ENCODE measurements at regions not wholly inside any gene's neighbourhood (a gene's known extent, or its start where the extent isn't known, plus 50 kb on each side); places are given as distances from the start of the nearest gene placed in this dataset.

GRCh38 chrY:19180824-19181223 is 407.3 kb upstream of the HSFY2 start:
- TF ChIP-seq CTCF (IDR thresholded peaks at IDR 0.05; ENCODE audit: unreplicated experiment), result no peak

GRCh38 chrY:19168202-19168565 is 394.6 kb upstream of the HSFY2 start:
- H3K36me3 Mint-ChIP-seq (ENCODE audit: low read depth, unreplicated experiment), result no peaks in the 10 kb centered on the region
- DNase-seq (ENCODE audit: low spot score), result no peak
- no peak for TF ChIP-seq CTCF (IDR thresholded peaks at IDR 0.05; ENCODE audit: unreplicated experiment)
- H3K4me1 Mint-ChIP-seq (ENCODE audit: unreplicated experiment), result no peaks in the 10 kb centered on the region
- no peak overlapping the region for H3K4me3 Mint-ChIP-seq (ENCODE audit: unreplicated experiment)
- H3K27ac Mint-ChIP-seq (ENCODE audit: unreplicated experiment), result no peak overlapping the region
- H3K27me3 Mint-ChIP-seq (ENCODE audit: unreplicated experiment), result no peaks in the 10 kb centered on the region
- H3K9me3 Mint-ChIP-seq (ENCODE audit: unreplicated experiment), result no peaks in the 10 kb centered on the region

More at GRCh38 chrY:19180824-19181223, 407.3 kb upstream of the HSFY2 start:
- DNase-seq (ENCODE audit: low spot score), result no peak
- H3K4me3 Mint-ChIP-seq (ENCODE audit: unreplicated experiment), result no peak overlapping the region
- no peaks in the 10 kb centered on the region for H3K27me3 Mint-ChIP-seq (ENCODE audit: unreplicated experiment)
- H3K36me3 Mint-ChIP-seq (ENCODE audit: low read depth, unreplicated experiment), result no peaks in the 10 kb centered on the region
- H3K9me3 Mint-ChIP-seq (ENCODE audit: unreplicated experiment), result no peaks in the 10 kb centered on the region
- no peak overlapping the region for H3K27ac Mint-ChIP-seq (ENCODE audit: unreplicated experiment)
- no peaks in the 10 kb centered on the region for H3K4me1 Mint-ChIP-seq (ENCODE audit: unreplicated experiment)

- Mint-ChIP-seq H3K27me3 (ENCODE audit: unreplicated experiment) (no peaks in the 10 kb centered on the region), H3K4me1 (ENCODE audit: unreplicated experiment) (no peaks in the 10 kb centered on the region)
Observed at GRCh38 chrY:19167319-19168201, 394.0 kb upstream of the HSFY2 start.

GRCh38 chrY:19148783-19149182 is 375.2 kb upstream of the HSFY2 start:
- H3K27me3 Mint-ChIP-seq (ENCODE audit: unreplicated experiment), result no peaks in the 10 kb centered on the region
- DNase-seq (ENCODE audit: low spot score), result no peak
- no peak overlapping the region for H3K27ac Mint-ChIP-seq (ENCODE audit: unreplicated experiment)
- no peak overlapping the region for H3K4me3 Mint-ChIP-seq (ENCODE audit: unreplicated experiment)
- no peaks in the 10 kb centered on the region for H3K36me3 Mint-ChIP-seq (ENCODE audit: low read depth, unreplicated experiment)
- no peak for TF ChIP-seq CTCF (IDR thresholded peaks at IDR 0.05; ENCODE audit: unreplicated experiment)
- no peaks in the 10 kb centered on the region for H3K9me3 Mint-ChIP-seq (ENCODE audit: unreplicated experiment)
- H3K4me1 Mint-ChIP-seq (ENCODE audit: unreplicated experiment), result no peaks in the 10 kb centered on the region

More at GRCh38 chrY:19167319-19168201, 394.0 kb upstream of the HSFY2 start:
- no peak for DNase-seq (ENCODE audit: low spot score)
- TF ChIP-seq CTCF (IDR thresholded peaks at IDR 0.05; ENCODE audit: unreplicated experiment), result no peak
- Mint-ChIP-seq H3K9me3 (ENCODE audit: unreplicated experiment) (no peaks in the 10 kb centered on the region), H3K4me3 (ENCODE audit: unreplicated experiment) (no peak overlapping the region), H3K36me3 (ENCODE audit: low read depth, unreplicated experiment) (no peaks in the 10 kb centered on the region), H3K27ac (ENCODE audit: unreplicated experiment) (no peak overlapping the region)

GRCh38 chrY:19146296-19146695 is 372.8 kb upstream of the HSFY2 start:
- Mint-ChIP-seq H3K27me3 (ENCODE audit: unreplicated experiment) (no peaks in the 10 kb centered on the region), H3K9me3 (ENCODE audit: unreplicated experiment) (no peaks in the 10 kb centered on the region), H3K36me3 (ENCODE audit: low read depth, unreplicated experiment) (no peaks in the 10 kb centered on the region), H3K4me1 (ENCODE audit: unreplicated experiment) (no peaks in the 10 kb centered on the region), H3K27ac (ENCODE audit: unreplicated experiment) (no peak overlapping the region), H3K4me3 (ENCODE audit: unreplicated experiment) (no peak overlapping the region)
- TF ChIP-seq CTCF (IDR thresholded peaks at IDR 0.05; ENCODE audit: unreplicated experiment), result no peak
- no peak for DNase-seq (ENCODE audit: low spot score)

Data from endothelial cell (in vitro differentiated cells).